HG03095 (cell line): ENCODE measurements at regions not wholly inside any gene's neighbourhood (a gene's known extent, or its start where the extent isn't known, plus 50 kb on each side); places are given as distances from the start of the nearest gene placed in this dataset.

Experiments used
- ATAC-seq: cut with Tn5 transposase; IDR thresholded peaks from one replicate; pipeline ENCODE4 v1.9.1; 2021; ENCODE audit warnings: moderate library complexity; ENCODE audit not compliant: unreplicated experiment

GRCh38 chr7:109261781-109262180, 692.1 kb downstream of the DNAJB9 start:
- no peak for ATAC-seq

DNA sequence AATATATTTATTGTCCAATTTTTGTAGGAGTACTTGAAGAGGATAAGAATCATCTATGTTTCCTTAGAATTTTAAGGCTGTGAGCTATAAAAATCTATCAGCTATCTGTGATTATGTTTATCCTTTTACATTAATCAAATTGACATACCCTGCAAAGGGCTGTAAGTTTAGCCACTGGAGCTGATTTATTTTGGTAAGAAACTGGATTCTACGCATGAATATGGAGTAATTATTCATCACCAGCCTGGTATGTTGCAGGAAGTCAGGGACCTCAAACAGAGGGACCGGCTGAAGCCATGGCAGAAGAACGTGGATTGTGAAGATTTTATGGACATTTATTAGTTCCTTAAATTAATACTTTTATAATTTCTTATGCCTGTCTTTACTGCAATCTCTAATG, 696.9 kb downstream of the DNAJB9 start:
- ATAC-seq: no peak

DNA sequence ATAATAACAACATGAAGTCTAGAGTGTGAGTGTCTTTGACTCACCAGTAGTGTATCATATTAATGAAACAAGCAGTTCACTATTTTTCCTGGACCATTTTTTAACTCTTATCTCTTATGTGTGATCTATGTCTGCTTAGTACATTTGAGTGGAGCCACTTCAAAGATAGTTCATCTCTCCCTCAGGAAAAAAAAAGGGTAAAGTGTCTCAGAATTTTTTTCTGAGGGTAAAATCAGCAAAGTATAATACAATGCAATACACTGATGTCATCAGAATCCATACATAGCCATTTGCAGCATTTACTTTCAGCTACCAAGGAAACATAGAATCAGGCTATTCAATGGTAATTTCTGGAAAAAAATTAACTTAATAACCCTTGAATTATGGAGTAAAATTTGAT, 706.7 kb downstream of the DNAJB9 start:
- no peak for ATAC-seq

- no peak for ATAC-seq
These were observed 713.1 kb downstream of the DNAJB9 start for GRCh38 chr7:109282726-109283125.

- no peak for ATAC-seq
These were observed 715.3 kb downstream of the DNAJB9 start for GRCh38 chr7:109284943-109285342.

DNA sequence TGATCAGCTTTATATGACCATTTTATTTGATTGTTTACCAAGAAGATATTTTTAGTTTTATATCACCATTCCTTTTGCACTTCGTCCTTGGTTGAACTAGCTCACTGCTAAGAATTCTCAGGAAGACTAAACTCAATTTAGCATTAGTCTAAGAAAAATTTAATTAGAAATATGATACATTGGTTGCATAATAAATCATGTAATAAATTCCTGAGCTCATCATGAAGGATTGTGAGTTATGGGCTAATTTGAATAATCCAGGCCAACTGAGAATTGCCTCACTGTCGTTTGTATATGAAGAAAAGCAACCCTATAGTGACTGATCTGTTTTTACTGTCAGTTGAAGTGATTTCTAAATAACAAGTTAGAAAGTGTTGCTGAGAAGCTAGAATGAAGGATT, 725.5 kb downstream of the DNAJB9 start:
- no peak for ATAC-seq

- ATAC-seq: no peak
These were observed 739.1 kb downstream of the DNAJB9 start for GRCh38 chr7:109308816-109309215.

GRCh38 chr7:109309790-109310189, 740.1 kb downstream of the DNAJB9 start:
- no peak for ATAC-seq

DNA sequence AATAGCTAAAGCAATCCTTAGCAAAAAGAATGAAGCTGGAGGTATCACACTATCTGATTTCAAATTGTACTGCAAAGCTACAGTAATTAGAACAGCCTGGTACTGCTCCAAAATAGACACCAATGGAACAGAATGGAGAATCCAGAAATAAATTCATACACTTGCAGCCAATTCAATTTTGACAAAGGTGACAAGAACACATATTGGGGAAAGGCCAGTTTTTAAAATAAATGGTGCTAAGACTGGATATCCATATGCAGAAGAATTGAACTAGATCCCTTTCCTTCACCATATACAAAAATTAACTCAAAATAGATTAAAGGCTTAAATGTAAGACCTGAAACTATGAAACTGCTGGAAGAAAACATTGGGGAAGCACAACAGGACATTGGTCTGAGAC, 748.5 kb downstream of the DNAJB9 start:
- no peak for ATAC-seq

GRCh38 chr7:109322833-109323232, 753.2 kb downstream of the DNAJB9 start:
- ATAC-seq: no peak

DNA sequence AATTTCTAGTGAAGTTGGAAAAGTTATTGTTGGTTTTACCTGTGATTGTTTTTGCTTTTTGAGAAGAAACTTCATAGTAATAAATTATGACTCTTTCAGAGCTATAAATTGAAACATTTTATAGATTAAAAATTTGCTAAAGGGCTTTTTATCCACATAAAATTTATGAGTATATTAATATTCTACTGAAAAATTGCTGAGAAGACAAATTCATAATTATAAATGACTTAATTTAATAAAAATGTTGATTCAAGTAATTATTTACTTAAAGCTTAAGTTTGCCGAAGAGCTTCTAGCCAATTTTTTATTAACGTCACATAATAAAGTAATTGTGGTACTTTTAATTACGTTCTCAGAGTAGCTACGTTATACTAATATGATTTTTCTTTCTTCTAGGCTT, 761.7 kb downstream of the DNAJB9 start:
- ATAC-seq: no peak

GRCh38 chr7:109335951-109336350, 766.3 kb downstream of the DNAJB9 start:
- no peak for ATAC-seq

GRCh38 chr7:109336531-109336930, 766.9 kb downstream of the DNAJB9 start:
- no peak for ATAC-seq

GRCh38 chr7:109343678-109344077, 774.0 kb downstream of the DNAJB9 start:
- no peak for ATAC-seq

DNA sequence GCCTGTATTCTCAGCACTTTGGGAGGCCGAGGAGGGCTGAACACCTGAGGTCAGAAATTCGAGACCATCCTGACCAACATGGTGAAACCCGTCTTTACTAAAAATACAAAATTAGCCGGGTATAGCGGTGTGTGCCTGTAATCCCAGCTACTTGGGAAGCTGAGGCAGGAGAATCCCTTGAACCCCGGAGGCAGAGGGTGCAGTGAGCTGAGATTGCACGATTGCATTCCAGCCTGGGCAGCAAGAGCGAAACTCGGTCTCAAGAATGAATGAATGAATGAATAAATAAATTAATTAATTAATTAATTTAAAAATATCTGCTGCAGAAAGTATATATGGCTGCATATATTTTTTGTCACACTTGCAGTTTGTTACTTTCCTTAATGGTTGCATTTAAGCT, 781.8 kb downstream of the DNAJB9 start:
- no peak for ATAC-seq

GRCh38 chr7:109354000-109354399, 784.3 kb downstream of the DNAJB9 start:
- no peak for ATAC-seq

DNA sequence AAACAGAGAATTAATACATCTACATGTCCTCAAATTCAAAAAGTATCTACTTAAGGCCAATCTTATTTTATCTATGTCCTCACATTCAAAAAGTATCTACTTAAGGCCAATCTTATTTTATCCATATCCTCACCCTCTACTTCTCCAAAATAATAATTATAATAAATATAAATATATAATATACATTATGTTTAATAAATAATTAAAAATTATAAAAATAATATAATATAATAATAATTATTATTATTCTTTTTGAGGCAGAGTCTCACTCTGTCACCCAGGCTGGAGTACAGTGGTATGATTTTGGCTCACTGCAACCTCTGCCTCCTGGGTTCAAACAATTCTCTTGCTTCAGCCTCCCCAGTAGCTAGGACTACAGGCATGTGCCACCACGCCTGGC, 784.9 kb downstream of the DNAJB9 start:
- ATAC-seq: no peak

GRCh38 chr7:109375823-109376222, 806.1 kb downstream of the DNAJB9 start:
- no peak for ATAC-seq

GRCh38 chr7:109376576-109376975, 806.9 kb downstream of the DNAJB9 start:
- no peak for ATAC-seq

GRCh38 chr7:109377076-109377884, 807.6 kb downstream of the DNAJB9 start:
- ATAC-seq: no peak

DNA sequence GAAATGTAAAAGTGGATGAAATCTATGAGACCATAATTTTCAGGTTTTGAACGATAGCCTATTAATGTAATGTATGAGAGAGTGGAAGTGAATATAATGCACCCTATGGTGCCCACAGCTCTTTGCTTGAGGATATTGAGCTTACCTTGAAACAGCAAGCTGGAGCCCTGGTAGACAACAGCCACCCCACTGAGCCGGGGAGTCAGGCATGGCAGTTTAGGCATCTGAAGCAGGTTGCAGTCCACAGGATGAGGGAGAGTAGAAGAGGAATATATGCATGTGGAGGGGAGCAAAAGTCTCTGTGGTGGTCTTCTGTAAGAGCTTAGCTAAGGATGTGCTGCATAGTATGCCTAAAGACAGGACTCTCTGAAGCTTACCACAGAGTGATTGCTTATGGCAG, 817.3 kb downstream of the DNAJB9 start:
- no peak for ATAC-seq

DNA sequence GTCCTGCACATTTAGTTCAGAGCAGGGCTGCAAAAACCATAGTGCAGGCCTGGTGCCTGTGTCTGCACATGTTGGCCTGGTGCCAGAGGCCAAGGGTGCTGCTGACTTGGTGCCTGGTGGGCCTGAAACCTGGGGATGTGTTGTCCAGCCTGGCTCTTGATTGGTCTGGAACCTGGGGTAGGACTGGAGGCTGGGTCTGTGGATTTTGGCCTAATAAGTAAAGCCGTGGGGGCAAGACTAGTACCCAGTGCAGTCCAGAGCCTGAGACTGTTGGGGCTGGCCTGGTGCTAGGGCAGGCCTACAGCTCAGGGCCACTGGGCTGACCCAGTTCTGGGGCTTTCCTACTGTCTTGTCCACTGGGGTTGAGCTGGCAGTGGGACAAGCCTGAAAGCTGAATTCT, 817.9 kb downstream of the DNAJB9 start:
- no peak for ATAC-seq

- ATAC-seq: no peak
These were observed 821.6 kb downstream of the DNAJB9 start for GRCh38 chr7:109391240-109391639.
